ENCODE measurements at regions not wholly inside any gene's neighbourhood (a gene's known extent, or its start where the extent isn't known, plus 50 kb on each side); places are given as distances from the start of the nearest gene placed in this dataset.
"Not testable (repeated sequence)": the region's sequence is repeated elsewhere in the genome, so short reads cannot be mapped to it uniquely, and the experiment has no call there.

GRCh38 chr1:238611406-238611805, 720.7 kb upstream of the ZP4 start:
- DNase-seq (ENCODE audit: low read depth, low spot score), result no peak
- CTCF ChIA-PET, result no interaction called here
- H3K27ac ChIP-seq (ENCODE audit: low read depth, low read length), result no peak overlapping the region
- POLR2A ChIA-PET, result no interaction called here
- no peak for TF ChIP-seq CTCF (IDR thresholded peaks at IDR 0.05; ENCODE audit: low read depth, low read length)
- no peaks in the 10 kb centered on the region for H3K27me3 ChIP-seq (ENCODE audit: control insufficient read depth, insufficient read depth, low read length)
- no peaks in the 10 kb centered on the region for H3K9me3 ChIP-seq (ENCODE audit: control insufficient read depth, insufficient read depth, low read length)
- no peak overlapping the region for H3K4me3 ChIP-seq (ENCODE audit: low read depth, low read length)

- no peak for TF ChIP-seq CTCF (IDR thresholded peaks at IDR 0.05; ENCODE audit: low read depth, low read length)
- H3K27ac ChIP-seq (ENCODE audit: low read depth, low read length), result no peak overlapping the region
- DNase-seq (ENCODE audit: low read depth, low spot score), result no peak
- H3K27me3 ChIP-seq (ENCODE audit: control insufficient read depth, insufficient read depth, low read length), result no peaks in the 10 kb centered on the region
- H3K9me3 ChIP-seq (ENCODE audit: control insufficient read depth, insufficient read depth, low read length), result peaks cover 3% of the 10 kb centered on the region; the same call in 1 of the 2 replicates
- H3K4me3 ChIP-seq (ENCODE audit: low read depth, low read length), result no peak overlapping the region
- CTCF ChIA-PET, result no interaction called here
- POLR2A ChIA-PET, result no interaction called here
Measured at GRCh38 chr1:238608144-238608543, 717.4 kb upstream of the ZP4 start.

- H3K9me3 ChIP-seq (ENCODE audit: control insufficient read depth, insufficient read depth, low read length), result peaks cover 3% of the 10 kb centered on the region; the same call in 1 of the 2 replicates
- H3K4me3 ChIP-seq (ENCODE audit: low read depth, low read length), result no peak overlapping the region
- H3K27ac ChIP-seq (ENCODE audit: low read depth, low read length), result no peak overlapping the region
- ChIA-PET CTCF (no interaction called here), POLR2A (no interaction called here)
- TF ChIP-seq CTCF (IDR thresholded peaks at IDR 0.05; ENCODE audit: low read depth, low read length), result no peak
- no peaks in the 10 kb centered on the region for H3K27me3 ChIP-seq (ENCODE audit: control insufficient read depth, insufficient read depth, low read length)
- DNase-seq (ENCODE audit: low read depth, low spot score), result no peak
Measured at GRCh38 chr1:238606896-238607295, 716.2 kb upstream of the ZP4 start.

GRCh38 chr1:238606457-238606856, 715.7 kb upstream of the ZP4 start:
- no peak for TF ChIP-seq CTCF (IDR thresholded peaks at IDR 0.05; ENCODE audit: low read depth, low read length)
- DNase-seq (ENCODE audit: low read depth, low spot score), result no peak
- no peak overlapping the region for H3K27ac ChIP-seq (ENCODE audit: low read depth, low read length)
- POLR2A ChIA-PET, result no interaction called here
- H3K27me3 ChIP-seq (ENCODE audit: control insufficient read depth, insufficient read depth, low read length), result no peaks in the 10 kb centered on the region
- H3K9me3 ChIP-seq (ENCODE audit: control insufficient read depth, insufficient read depth, low read length), result peaks cover 3% of the 10 kb centered on the region; the same call in 1 of the 2 replicates
- no peak overlapping the region for H3K4me3 ChIP-seq (ENCODE audit: low read depth, low read length)
- CTCF ChIA-PET, result no interaction called here

- no peak for DNase-seq (ENCODE audit: low read depth, low spot score)
- POLR2A ChIA-PET, result interaction anchor here (0.6 kb wide), 1 partner anchor 1427 kb away, joined by 3 read pairs; no protein-coding TSS in a partner anchor
- no peak overlapping the region for H3K27ac ChIP-seq (ENCODE audit: low read depth, low read length)
- H3K9me3 ChIP-seq (ENCODE audit: control insufficient read depth, insufficient read depth, low read length), result peaks cover 3% of the 10 kb centered on the region; the same call in 1 of the 2 replicates
- TF ChIP-seq CTCF (IDR thresholded peaks at IDR 0.05; ENCODE audit: low read depth, low read length), result no peak
- H3K4me3 ChIP-seq (ENCODE audit: low read depth, low read length), result no peak overlapping the region
- no peaks in the 10 kb centered on the region for H3K27me3 ChIP-seq (ENCODE audit: control insufficient read depth, insufficient read depth, low read length)
- CTCF ChIA-PET, result no interaction called here
Measured at GRCh38 chr1:238604357-238604756, 713.6 kb upstream of the ZP4 start.

GRCh38 chr1:238601604-238602003, 710.9 kb upstream of the ZP4 start:
- POLR2A ChIA-PET; H3K4me3 ChIP-seq (ENCODE audit: low read depth, low read length); CTCF ChIA-PET; H3K27me3 ChIP-seq (ENCODE audit: control insufficient read depth, insufficient read depth, low read length); H3K9me3 ChIP-seq (ENCODE audit: control insufficient read depth, insufficient read depth, low read length); H3K27ac ChIP-seq (ENCODE audit: low read depth, low read length); DNase-seq (ENCODE audit: low read depth, low spot score): not testable (repeated sequence)
